ENCODE measurements at regions not wholly inside any gene's neighbourhood (a gene's known extent, or its start where the extent isn't known, plus 50 kb on each side); places are given as distances from the start of the nearest gene placed in this dataset.

DNA sequence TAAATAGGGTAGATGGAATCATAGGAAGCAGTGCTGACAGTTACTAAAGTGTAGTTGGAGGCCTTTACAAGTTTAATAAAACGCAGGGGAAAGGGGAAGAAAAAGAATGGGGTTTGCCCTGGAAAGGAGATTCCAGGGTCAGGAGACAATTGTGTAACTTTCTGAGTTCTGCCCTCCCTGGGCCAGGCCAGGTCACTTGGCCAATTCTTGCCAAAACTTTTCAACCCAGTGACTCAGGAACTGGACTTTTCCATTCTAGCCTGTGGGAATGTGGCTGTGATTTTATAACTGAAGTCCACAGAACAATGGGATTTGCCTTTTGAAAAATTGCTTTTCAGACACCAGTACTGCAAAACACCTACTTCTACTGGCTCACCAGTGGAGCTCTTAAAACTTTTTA is 289.8 kb upstream of the ANKRD55 start:
- TF ChIP-seq, protein P1, sequence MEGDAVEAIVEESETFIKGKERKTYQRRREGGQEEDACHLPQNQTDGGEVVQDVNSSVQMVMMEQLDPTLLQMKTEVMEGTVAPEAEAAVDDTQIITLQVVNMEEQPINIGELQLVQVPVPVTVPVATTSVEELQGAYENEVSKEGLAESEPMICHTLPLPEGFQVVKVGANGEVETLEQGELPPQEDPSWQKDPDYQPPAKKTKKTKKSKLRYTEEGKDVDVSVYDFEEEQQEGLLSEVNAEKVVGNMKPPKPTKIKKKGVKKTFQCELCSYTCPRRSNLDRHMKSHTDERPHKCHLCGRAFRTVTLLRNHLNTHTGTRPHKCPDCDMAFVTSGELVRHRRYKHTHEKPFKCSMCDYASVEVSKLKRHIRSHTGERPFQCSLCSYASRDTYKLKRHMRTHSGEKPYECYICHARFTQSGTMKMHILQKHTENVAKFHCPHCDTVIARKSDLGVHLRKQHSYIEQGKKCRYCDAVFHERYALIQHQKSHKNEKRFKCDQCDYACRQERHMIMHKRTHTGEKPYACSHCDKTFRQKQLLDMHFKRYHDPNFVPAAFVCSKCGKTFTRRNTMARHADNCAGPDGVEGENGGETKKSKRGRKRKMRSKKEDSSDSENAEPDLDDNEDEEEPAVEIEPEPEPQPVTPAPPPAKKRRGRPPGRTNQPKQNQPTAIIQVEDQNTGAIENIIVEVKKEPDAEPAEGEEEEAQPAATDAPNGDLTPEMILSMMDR (conservative IDR thresholded peaks at IDR 0.05; ENCODE audit: low read depth, low read length): no peak
- no peak for DNase-seq (ENCODE audit: low read depth)
- H3K4me3 ChIP-seq (ENCODE audit: low read depth, low read length): no peak overlapping the region

DNA sequence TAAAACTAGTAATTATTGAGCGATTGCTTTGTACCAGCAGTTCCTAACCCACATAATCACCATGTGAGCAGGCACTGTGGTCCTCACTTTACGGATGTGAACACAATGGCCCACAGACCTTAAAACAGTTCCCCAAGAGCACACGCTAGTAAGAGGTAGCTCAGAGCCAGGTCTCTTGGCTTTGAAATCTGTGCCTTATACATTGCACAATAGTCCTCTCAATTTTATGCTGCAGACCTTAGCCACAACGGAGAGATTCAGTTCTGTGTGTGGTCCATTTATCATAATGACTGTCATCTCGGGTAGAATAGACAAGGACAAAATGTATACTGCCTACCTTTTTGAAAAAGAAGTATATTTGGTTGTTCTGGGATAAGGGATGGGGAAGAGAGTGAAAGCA is 289.0 kb upstream of the ANKRD55 start:
- DNase-seq (ENCODE audit: low read depth): no peak
- no peak overlapping the region for H3K4me3 ChIP-seq (ENCODE audit: low read depth, low read length)
- TF ChIP-seq, protein P1 (conservative IDR thresholded peaks at IDR 0.05; ENCODE audit: low read depth, low read length): no peak

DNA sequence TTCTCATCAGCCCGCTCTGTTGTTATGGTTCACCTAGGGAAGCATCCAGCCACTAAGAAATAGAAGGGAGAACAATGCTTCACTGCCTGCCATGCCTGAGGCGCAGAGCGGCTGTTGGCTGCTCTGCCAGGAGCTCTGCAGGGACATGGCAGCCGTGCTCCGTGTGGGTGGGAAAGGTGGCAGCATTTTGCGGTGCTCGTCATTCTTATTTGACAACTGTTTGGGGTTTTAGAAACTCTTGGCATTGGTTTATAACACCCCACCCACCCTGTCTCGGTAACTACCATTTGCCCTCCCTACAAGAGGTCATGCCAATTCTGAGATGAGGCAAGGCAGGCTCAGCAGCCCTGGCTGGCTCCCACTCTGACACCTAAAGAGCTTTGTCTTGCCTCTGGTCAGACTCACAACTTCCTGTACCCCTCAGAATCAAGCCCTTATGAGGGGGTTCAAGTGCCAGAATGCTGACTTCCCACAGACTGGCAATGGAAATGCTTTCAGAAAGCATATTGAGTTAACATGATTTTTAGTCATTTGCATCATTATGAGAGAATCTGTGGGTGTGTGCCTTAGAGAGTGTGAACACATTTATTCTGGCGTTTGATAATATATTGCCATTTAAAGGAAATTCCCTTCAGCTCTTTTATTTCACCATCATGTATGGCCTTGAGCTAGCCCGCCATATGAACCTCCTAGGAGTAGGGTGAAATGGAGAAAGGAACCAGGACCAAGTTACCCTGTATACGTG is 288.0 kb upstream of the ANKRD55 start:
- no peak overlapping the region for H3K4me3 ChIP-seq (ENCODE audit: low read depth, low read length)
- TF ChIP-seq, protein P1 (conservative IDR thresholded peaks at IDR 0.05; ENCODE audit: low read depth, low read length): no peak
- DNase-seq (ENCODE audit: low read depth): no peak

DNA sequence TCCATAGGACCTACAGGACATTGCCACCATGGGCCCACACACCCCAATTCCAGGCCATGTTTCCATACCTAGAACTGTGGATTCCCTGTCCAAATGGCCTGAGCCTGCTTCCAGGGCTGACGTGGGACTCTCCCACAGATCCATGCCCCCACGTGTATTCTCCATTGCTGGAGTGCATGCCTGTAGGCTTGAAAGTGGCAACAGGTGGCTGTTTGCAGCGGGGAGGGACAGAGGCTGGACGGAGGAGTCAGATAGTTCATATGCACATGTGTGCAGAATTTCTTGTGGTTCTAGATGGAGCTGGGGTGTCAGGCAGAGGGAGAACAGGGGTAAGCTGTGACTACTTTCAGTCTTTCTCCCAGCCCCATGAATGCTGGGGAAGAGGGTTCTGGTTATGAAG is 285.7 kb upstream of the ANKRD55 start:
- H3K4me3 ChIP-seq (ENCODE audit: low read depth, low read length): no peak overlapping the region
- TF ChIP-seq, protein P1 (conservative IDR thresholded peaks at IDR 0.05; ENCODE audit: low read depth, low read length): no peak
- DNase-seq (ENCODE audit: low read depth): no peak

DNA sequence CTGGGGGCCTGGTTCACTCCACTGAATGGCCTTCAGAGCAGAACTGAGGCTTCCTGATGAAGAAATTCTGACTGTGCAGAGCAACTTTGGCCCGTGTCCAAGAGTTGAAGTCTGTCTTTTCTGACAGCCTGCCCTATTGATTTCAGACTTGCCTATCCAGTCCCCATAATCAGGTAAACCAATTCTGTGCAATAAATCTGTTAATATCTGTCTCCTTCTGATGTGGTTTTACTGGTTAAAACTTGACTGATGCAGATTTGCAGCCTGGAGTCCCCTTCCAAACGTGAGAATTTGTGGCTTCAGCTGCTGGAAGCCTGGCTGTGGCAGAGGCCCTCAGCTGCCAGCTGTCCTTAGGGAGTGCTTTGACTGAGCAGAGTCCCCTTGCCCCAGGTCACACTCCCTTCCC is 283.9 kb upstream of the ANKRD55 start:
- TF ChIP-seq, protein P1 (conservative IDR thresholded peaks at IDR 0.05; ENCODE audit: low read depth, low read length): no peak
- no peak overlapping the region for H3K4me3 ChIP-seq (ENCODE audit: low read depth, low read length)
- peak; percentile 71 for DNase-seq (ENCODE audit: low read depth)

DNA sequence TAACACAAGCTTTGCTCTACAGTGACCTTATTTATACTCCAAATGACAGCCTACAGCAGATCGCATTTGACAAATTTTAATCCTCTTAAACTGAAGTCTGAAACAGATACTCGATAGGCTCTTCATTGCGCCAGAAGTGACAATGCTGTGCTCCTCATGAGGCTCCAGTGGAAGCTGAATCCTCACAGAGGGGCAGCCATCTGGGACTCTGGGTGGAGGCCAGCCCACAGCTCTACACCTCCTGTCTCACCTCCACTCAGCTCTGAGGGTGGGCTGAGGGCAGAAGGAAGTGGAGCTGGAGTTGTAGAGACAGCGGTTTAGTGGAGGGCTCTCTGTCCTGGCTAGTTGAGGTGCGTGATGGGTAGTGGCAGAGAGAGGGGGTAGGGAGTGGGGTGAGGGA is 283.3 kb upstream of the ANKRD55 start:
- no peak overlapping the region for H3K4me3 ChIP-seq (ENCODE audit: low read depth, low read length)
- no peak for DNase-seq (ENCODE audit: low read depth)
- TF ChIP-seq, protein P1 (conservative IDR thresholded peaks at IDR 0.05; ENCODE audit: low read depth, low read length): no peak

DNA sequence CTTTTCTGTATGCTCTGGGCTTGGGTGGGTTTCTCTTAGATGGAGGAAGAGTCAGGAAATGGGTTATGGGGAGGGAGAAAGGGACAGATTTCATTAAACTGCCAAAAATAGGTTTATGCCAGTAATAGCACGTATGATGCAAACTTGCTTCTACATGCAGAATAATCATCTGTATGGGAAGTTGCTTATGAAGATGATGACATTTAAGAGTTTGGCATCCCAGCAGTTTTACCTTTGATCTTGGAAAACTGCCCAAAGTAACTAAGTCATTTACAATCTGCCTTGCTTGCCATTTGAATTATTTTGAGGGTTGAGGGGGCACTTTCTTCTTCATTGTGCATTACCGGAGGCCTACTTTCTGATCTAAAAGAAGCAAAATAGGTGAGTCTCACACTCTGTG is 282.9 kb upstream of the ANKRD55 start:
- TF ChIP-seq, protein P1 (conservative IDR thresholded peaks at IDR 0.05; ENCODE audit: low read depth, low read length): no peak
- H3K4me3 ChIP-seq (ENCODE audit: low read depth, low read length): no peak overlapping the region
- DNase-seq (ENCODE audit: low read depth): no peak
